Activated naive CD4-positive, alpha-beta T cell (primary cell): ENCODE measurements at regions not wholly inside any gene's neighbourhood (a gene's known extent, or its start where the extent isn't known, plus 50 kb on each side); places are given as distances from the start of the nearest gene placed in this dataset.
"Not testable (repeated sequence)": the region's sequence is repeated elsewhere in the genome, so short reads cannot be mapped to it uniquely, and the experiment has no call there.

Source experiments
- DNase-seq, 4 experiments: peaks; one replicate each; lab custom pipeline; 2025; lab: John Stamatoyannopoulos, UW

- no peak for DNase-seq
Observed at GRCh38 chr5:164504141-164504772, 998.8 kb downstream of the MAT2B start.

GRCh38 chr5:164505791-164506190, 1000.4 kb downstream of the MAT2B start:
- DNase-seq: no peak

DNA sequence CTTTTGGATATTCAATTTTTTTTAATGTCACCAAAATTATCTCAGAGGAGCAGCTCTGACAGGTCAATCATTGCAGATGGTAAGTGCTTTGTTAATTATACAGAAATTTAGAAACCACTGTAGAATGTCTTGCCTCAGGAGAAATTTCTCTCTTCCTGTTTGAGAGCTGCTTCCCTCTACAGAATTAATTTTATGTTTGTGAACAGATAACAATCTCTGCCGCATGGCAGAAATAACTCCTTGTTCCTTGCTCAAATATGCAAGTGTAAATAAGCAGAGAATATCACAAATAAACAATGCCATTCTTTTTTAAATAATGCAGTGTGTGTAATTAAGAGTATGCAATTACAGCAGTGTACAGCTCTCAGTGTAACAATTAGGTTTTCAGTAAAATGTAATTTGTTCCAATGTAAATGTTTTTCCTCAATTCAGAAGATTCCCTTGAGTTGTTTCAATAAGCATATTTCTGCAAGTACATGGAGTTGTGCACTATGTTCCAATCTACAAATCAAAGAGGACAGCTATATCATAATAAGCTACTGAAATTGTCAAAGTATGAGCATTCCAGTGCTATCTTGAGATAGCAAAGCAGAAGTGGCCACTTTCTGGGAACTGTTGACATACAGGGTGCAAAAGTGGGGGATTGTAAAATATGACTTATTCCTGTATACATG, 1012.8 kb downstream of the MAT2B start:
- no peak for DNase-seq

GRCh38 chr5:164518741-164519080, 1013.3 kb downstream of the MAT2B start:
- no peak for DNase-seq

DNA sequence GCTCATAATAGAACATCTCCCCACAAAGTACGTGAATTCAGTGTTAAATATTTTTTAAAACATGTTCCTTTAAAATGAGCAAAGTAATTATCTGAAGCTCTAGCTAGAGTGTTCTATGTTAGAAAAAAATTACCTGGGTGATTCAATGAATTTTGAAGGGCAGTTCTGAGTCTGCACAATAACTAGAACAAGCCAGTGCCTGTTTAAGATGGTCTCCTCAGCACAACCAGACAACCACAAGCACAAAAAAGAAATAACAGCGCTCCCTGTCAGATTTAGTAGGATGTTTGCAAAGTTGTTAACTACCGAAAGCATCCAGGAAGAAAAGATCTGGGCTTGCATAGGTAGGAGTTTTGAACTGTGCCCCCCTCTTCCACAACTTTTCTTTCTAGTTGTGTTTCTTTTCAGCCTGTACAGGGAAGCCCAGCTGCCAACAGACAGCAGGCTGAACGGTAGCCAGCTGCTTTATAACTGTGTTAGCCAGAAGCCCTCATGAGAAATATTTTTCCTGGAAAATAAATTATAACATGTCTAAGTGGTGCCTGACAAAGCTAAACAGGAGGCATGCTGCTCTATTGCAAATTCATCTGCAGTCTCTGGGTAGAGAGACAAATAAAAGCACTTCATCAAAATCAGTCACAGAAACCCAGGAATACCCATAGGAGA, 1026.9 kb downstream of the MAT2B start:
- no peak for DNase-seq

DNA sequence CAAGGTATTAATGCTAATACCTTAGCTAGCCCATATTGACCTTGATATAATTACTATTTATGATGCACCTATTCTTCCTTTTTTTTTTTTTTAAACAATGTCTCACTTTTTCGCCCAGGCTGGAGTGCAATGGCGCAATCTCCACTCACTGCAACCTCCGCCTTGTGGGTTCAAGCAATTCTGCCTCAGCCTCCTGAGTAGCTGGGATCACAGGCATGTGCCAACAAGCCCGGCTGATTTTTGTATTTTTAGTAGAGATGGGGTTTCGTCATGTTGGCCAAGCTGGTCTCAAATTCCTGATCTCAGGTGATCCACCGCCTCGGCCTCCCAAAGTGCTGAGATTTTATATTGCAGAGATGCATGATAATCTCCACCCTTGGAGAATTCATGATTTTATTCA, 1028.0 kb downstream of the MAT2B start:
- DNase-seq: not testable (repeated sequence)

DNA sequence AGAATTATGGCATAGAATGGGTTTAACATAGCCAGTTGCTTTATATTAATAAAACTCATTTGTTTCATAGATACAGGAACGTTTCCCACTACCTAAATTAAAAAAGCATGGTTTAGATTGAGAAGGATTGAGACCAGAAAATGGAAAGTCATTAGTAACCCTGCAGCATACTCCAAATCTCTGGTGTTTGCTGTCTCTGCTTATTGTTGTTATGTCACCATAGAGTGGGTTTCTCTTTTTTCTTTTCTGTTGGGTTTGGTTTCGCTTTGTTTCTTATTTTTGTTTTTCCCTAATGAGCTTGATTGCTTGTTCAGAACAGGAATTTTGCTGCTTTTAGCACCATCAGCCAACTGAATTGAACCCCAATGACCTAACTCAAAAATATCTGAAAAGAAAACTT, 1034.8 kb downstream of the MAT2B start:
- DNase-seq: no peak

- no peak for DNase-seq
Observed at GRCh38 chr5:164545507-164545906, 1040.1 kb downstream of the MAT2B start.

- DNase-seq: no peak
Observed at GRCh38 chr5:164553851-164554250, 1048.4 kb downstream of the MAT2B start.

DNA sequence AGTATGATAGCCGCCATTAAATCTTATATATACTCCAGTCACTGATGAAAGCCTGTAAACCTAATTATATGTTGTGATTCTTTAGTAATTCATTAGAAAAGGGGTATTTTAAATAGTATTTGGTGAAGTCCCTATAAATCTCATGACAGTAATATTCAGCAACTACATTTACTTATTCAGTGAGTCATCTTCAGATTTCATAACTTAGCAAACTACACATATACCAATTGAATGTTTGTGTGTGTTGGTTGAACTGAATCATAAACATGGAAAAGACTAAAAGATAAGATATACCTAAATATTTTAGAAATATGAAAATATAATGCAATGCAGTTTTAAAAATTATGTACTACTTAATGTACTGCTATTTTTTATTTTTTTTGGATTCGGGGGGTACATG, 1050.4 kb downstream of the MAT2B start:
- no peak for DNase-seq

- no peak for DNase-seq
Observed at GRCh38 chr5:164560216-164560615, 1054.8 kb downstream of the MAT2B start.

DNA sequence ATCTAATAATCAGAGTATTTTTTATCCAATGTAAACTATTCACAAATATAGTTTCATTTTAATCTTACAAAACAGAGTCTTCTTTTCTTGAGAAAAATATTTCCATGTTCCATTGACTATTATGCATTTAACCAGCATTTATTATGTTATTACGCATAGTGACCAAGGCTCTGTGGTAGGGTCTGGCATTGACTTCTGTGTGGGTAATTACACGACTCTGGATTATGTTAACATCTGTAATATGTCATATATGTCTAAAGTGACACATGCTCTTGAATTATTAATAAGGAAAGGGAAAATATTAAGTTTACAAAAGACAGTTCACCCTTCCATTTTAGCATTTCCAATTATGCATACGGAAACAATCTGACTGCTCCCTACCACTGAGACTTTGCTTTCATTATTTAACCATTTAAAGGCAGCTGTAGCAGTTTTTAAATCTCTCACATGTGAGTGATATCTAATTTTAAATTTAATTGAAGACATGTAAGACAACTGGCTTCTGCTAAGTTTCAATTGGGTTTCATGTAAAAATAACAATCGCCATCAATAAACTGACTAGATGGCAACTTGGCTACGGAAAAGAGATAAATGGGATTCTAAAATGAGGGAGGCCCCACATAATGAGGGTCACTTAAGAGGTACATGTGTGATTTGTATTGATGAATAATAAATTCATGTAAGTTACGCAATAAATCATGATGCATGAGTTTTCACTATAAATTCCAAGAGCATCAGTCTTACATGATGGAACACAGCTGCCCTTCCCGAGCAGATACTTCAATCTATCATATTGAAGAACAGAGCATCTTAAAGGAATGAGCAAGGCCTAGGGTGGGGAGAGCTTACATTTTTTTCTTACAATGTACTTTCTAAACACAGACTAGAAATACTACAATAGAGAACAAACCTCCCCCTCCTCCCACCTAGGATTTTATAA, 1056.8 kb downstream of the MAT2B start:
- DNase-seq: no peak

DNA sequence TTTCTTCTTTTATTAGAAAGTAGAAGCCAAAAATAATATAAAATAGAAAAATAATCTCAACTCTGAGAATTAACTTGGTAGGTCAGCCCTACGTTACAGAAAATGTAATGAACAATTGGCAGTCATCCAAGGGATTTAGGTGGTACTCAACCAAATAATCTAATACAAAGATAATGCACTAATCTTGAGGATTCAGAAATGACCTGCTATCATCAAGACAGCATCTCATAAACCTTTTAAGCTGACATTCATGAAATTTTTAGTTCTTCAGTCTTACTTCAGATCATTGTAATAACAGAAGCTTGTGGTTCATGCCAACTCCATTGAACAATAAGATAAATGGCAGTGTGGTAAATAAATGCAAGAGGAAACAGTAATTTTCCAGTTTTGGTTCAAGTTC, 1058.0 kb downstream of the MAT2B start:
- no peak for DNase-seq

GRCh38 chr5:164573397-164573796, 1068.0 kb downstream of the MAT2B start:
- no peak for DNase-seq

GRCh38 chr5:164577201-164577600, 1071.8 kb downstream of the MAT2B start:
- no peak for DNase-seq

- no peak for DNase-seq
Observed at GRCh38 chr5:164577742-164578141, 1072.3 kb downstream of the MAT2B start.

- no peak for DNase-seq
Observed at GRCh38 chr5:164578401-164578800, 1073.0 kb downstream of the MAT2B start.

DNA sequence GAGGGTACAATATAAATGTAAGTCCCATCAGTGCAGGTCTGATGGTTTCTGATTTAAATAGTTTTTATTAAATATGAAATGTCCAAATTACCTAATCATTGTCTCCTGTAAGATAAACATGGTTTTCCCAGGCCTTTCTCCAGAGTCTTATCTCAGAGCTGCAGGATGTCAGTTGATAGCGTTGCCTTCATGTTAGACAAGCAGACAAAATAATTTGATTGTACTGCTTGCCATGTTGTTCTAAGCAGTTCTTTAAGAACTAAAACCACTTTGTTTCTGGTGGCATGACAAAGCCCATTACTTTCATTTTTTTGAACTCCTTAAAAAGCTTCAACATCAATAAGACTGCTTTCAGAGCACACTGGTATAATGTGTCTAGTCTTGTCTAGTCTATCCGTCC, 1073.5 kb downstream of the MAT2B start:
- DNase-seq: no peak

- no peak for DNase-seq
Observed at GRCh38 chr5:164580155-164580554, 1074.7 kb downstream of the MAT2B start.

GRCh38 chr5:164581889-164582288, 1076.5 kb downstream of the MAT2B start:
- DNase-seq: no peak

DNA sequence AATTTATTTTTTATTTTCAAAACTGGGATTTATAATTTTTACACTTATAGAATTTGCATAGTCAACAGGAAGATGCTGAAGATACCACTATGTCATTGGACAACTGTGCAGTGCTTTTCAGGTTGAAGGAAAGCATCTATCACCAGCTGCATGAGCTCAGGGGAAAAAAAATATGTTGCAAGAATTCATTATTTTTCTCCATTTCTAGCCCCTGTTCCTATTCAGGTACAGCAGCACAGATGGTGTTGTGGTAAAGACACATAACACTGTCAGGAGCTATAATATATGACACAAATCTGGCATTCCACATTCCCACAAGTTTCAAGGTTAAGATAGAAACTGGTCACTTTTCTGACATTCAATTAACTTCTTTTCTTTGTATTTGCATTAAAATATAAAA, 1088.6 kb downstream of the MAT2B start:
- no peak for DNase-seq

DNA sequence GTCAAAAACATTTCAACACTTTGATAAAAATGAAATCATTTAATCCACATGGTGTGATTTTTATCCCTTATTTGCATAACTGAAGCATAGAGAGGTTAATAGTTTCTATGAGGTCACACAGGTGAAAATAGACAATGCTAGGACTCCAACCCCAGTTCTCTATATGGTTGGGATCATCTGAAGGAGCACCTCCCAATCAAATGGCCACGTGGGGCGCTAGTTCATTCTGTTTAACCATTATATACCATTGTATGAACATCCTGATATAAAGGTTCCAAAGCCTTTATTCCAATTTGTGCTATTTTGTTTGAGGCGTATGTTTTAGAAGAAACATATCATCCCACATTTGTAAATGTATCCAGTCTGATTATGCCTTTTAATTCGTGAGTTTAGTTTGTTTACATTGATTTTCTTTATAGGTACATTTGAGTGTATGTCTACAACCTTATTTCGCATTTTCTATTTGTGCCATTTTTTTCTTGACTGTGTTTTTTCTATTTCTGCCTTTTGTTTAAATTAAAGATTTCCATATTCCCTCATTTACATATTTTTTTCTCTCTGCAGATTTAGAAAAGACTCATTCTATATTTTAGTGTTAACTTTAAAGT, 1092.0 kb downstream of the MAT2B start:
- no peak for DNase-seq
